GM19463 (cell line): ENCODE measurements at regions not wholly inside any gene's neighbourhood (a gene's known extent, or its start where the extent isn't known, plus 50 kb on each side); places are given as distances from the start of the nearest gene placed in this dataset.
A peak's percentile ranks its signal among the peaks of the same experiment; 100 is the strongest.

Experiments used
- ATAC-seq: cut with Tn5 transposase; IDR thresholded peaks from one replicate; pipeline ENCODE4 v1.9.1; 2021; ENCODE audit warnings: mild to moderate bottlenecking, moderate library complexity; ENCODE audit not compliant: unreplicated experiment

DNA sequence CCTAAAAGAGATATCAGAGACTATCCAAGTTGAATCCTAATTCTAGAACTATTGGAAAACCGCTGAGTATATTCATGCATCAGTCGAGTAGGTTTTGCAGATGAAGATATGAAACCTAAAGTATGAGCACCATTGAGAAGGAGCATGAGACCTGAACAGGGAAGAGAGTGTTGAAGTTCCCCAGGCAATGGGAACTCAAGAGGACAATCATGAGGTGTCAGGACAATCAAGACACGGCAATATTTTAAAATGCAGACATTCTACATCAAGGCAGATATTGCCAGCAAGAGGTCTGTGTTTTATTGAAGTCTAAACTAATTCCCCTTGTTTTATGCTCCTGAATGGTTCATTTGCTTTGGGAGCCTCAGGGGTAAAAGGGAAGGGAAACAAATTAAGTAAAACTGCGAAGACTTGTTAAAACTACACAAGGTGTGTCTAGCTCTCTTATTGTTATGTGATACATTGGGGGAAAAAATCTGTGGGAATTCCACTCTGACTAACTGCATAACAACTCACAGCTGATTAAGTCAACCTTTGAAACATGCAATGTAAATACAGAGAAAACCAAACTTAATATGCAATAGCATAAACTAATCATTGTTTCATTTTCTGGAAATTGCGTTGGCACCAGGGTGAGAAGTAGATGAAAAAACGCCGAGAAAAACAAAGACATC, 347.9 kb upstream of the ADGRL2 start:
- ATAC-seq: no peak

DNA sequence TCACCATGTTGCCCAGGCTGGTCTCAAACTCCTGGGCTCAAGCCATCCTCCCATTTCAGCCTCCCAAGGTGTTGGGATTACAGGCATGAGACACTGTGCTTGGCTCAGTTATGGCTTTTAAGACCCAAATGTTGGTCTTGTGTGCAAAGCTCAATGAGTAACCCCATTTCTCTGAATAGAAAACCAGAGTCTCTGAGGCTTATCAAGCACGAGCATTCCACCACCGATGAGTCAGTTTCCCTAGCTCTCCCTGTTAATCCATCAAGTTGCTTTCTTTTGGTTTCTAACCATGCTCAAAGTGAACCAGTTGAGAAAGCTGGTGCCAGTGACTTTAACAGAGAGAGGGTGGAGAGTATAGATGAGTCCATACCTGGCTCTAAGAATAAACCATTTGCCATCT, 350.9 kb upstream of the ADGRL2 start:
- no peak for ATAC-seq

DNA sequence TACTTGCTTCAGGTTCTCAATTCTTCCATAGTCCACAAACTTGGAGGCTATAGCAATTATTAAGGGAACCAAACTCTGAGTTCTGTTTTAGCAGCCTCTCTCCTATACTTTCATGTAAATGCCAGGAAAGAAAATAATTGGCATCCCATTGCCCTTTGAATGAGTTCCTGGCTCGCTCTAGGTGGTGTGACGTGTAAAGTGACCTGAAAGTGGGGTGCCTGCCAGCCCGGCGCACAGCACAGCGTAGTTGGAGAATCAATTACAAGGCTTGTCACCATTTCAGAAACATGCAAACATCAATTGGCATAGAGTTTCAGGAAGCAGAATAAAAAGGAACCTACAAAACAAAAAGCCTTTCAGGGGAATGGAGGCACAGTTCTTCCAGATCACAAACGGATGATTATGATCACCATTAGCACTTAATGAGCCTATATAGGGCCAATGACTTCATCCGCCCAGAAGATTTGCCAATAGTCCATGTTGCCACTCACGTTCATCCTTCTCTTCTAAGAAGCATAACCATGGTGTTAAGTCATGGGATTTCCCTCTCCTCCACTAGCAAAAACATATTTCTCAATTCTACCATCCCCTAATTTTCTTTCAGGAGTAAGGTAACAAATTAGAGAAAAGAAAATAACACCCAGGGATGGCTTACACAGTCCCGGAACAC, 354.6 kb upstream of the ADGRL2 start:
- ATAC-seq: no peak

DNA sequence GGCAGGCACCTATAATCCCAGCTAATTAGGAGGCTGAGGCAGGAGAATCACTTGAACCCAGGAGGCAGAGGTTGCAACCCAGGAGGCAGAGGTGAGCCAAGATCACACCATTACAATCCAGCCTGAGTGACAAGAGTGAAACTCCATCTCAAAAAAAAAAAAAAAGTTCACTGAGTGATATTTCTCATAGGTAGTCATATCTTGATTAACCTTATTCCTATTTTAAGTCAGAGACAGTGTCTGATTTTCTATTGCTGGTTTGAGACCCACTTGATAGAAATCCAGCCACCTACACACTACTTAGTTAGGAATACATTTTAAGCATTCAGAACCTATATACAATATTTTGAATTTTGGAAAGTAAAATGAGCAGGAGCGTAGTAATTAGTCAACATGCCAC, 357.4 kb upstream of the ADGRL2 start:
- ATAC-seq: no peak

DNA sequence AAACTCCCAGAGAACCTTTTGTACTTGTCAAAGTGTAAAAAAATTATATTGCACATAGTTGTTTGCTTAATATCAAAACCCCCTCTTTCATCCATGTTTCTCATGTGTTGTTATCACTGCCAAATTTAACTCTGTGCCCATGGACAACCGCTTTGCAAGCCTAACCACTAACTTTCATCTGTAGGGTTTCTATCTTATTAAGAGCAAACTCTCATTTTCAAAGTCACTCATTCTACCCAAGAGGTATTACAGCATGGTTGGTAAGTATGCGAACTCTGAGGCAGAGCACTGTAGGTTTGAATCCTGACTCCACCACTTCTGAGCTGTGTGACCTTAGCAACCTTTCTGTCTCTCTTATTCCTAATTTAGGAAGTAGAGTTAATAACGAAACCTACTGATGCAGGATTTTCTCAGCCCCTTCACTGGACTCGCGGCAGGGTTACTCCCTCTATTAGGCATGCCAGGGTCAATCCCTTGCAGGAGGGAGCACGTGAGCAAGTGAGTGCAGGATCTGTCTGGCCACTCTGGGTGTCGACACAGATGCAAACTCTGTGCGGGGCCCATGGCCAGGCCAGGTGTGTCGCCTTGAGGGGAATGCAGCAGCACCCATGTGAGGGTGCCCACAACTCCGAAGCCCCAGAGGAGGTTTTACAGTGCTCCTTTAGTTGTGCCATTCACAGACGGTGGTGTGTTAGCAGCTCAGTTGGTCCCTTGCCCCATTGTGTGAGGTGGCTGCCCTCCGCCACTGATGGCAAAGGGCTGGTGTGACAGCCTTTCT, 361.5 kb upstream of the ADGRL2 start:
- peak; percentile 55 for ATAC-seq

DNA sequence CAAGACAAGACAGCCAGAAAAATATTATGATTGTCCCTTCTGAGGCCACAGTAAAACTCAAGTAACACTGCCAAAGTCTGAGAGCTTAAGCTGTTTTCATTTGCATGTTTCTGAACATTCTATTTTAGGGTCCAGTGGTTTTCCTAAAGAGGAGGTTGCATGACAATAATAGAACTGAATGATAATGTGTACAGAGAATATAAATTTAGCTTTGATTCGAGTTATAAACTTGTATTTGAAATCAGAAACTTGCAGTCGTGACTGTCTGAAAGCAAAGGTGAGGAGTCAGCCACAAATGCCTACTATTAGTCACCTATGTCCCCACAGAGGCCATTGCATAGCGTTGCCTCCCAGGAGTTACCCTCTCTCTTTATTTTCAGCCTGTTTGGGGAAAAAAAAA, 363.1 kb upstream of the ADGRL2 start:
- ATAC-seq: peak; percentile 76

DNA sequence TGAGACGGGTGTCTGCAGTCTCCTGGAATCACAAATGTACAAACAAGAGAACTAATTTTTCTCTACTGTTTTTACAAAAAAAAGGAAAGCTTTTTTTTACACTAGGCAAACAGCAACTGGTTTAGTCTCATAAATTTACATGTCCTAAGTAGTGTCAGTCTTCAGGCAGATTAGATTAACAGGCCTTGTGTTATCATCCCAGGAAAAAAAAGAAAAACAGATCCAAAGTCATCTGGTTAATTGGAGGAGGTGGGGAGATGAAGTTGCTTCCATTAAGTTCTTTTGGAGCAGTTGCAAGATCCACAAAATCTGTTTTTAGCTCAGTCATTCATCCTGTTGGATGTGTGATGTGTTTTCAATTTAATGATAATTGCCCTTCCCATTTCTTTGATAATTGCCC, 363.5 kb upstream of the ADGRL2 start:
- no peak for ATAC-seq

DNA sequence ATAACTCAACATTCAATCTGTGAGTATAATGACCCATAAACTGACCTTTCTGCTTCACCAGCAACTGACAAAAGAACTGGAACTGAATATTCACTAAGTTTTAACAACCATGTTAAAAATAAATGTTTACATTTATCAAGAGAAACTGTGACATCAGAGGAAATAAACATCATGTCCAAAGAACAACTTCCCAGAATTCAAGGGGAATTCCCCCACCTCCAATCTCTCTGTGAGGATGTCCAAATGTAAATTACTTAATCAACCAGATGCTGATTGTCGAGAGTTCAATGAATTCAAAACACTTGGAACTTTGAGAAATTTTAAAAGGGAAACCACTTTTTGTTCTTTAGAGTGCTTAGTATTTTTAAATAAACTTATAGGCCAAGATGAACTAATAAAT, 365.6 kb upstream of the ADGRL2 start:
- ATAC-seq: no peak

DNA sequence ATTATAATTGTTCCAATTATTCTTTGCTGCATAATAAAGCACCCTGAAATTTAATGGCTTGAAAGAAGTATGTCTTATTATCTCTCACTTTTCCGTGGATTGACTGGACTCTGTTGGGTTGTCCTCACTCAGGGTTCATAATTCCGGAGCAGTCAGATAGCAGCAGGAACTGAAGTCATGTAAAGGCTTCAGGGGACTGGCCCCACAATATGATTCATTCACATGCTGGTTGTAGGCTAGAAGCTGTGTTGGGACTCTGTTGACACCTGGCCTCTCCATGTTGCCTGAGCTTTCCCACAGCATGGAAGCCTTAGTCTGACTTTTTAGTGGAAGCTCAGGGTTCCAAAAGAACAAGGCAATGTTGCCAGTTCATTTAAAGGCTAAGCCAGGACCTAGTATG, 367.1 kb upstream of the ADGRL2 start:
- no peak for ATAC-seq

DNA sequence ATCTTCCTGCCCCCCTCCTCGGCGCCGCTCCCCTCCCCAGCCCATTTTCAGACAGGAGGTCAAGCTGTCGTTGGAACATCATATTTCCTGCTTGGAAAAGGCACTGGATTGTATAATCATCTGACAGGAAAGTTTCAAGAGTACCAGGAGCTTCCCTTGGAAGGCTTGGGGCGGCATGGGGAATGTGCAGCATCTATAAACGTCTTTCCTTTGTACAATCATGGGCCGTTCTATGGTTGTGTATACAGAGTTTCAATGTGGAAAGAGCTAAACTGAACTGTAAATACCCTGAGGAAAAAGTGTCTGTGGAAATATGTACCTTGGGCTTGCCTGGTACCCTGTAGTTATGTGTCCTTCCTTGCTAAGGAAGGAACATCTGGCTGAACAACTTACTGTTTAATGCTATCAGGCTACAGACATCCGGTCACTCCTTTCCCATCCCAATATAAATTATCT, 368.1 kb upstream of the ADGRL2 start:
- no peak for ATAC-seq

DNA sequence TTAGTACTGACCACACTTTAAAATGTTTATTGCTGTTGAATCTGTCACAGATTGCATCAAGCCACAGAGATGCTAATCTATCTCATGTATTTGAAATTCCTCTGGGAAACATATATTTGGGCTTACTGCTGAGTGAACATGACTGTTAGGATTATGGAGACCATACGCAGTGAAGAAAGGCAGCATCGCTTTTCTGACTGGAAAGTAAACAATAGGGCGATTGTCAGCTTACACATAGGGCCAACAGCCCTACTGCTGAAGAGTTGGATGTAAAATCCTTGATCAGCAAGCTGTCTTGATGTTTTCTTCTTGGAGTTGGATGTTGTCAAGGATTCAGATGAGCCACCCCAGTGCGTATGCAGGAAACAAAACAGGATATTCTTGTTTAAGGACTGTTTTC, 368.7 kb upstream of the ADGRL2 start:
- no peak for ATAC-seq

DNA sequence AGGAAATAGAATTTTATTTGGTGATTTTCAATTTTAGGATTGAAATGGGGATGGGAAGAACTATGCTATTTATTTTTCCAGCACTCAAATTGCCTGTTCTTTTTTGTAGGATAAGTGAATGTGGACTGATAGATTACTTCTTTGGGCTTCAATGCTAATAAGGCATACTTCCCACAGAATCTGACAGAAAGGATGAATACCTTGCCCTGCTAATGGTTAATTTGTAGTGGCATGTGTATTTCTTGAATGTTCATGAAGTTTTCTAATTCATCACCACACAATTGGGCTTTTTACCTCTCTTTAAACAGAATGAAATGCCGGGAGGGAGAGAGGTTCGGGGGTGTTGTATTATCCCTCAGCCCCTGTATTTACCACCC, 369.1 kb upstream of the ADGRL2 start:
- ATAC-seq: no peak

DNA sequence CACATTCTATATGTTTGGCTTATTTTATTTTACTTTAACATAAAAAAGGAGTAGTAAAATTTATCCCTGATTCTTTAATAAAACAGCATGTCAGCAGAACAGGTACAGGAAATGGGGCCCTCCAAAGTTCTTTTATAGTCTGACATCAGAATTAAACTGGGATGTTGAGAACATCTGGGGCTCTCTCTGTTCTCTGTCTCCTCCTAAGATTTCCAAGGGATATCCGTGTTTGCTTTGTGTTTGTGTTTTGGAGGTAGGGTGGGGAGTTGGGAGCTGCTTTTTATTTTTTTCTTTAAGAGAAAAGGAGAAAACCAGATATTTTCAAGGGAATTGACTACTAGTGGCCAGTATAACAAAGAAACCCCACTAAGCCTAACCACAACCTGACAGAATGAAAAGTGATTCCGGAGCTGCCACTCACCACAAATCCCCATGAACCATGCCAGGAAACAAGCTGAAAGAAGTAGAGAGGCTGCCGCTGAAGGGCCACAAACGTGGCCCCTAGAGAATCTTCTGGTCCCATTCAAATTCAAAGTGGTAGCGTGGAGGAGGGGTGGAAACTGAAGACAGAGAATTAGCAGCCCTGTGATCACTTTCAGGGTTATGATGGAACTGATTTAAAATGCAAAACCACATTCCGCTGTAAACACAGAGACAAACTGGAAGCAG, 369.6 kb upstream of the ADGRL2 start:
- ATAC-seq: peak; percentile 57

DNA sequence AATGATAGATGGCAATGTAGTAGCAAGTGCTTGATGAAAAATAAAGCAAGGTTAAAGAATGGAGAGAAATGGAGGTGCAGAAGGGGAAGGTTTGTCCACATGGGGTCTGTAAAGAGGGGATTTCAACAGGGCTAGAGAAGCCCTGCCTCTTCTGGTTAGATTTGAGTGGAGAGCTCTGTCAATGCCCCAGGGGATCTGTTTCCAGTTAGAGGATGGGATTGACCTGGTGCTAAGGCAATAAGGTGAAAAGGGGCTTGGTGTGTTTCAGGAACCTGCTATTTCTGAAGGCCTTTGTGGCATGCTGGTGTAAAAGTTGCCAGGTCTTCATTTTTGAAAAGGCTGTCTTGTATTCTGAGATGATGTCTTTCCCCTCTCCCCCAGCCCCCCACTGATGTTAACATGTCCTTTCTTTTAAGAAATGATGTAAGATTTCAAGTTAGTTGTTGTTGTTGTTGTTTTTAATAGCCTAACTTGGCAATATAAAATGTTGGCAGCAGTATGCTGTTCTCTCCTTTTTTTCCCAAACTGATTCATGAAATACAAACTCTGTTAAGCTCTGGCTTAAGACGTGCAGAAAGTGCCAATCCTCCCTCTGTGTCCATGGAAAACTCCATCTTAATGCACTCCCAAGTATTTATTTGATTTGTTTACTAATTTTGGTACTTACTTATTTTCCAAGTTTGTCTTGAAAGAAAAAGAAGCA, 370.3 kb upstream of the ADGRL2 start:
- ATAC-seq: no peak

DNA sequence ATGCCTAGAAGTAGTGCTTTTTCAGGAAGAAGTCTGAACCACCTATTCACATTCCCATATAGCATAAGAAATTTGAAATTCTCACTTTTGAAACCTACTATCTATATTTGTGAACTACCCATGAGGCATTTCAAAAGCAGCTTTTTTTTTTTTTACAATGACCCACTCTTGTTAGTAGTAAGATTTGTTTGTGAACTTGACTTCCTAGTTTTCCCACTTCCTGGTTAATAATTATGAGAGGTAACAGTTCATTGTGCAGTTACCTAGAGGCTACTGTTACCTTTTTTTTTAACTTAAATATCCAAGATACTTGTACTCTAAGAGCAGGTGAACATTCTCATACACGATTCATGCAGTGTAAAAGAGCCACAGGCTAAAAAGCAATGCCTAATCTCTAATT, 371.7 kb upstream of the ADGRL2 start:
- ATAC-seq: no peak

DNA sequence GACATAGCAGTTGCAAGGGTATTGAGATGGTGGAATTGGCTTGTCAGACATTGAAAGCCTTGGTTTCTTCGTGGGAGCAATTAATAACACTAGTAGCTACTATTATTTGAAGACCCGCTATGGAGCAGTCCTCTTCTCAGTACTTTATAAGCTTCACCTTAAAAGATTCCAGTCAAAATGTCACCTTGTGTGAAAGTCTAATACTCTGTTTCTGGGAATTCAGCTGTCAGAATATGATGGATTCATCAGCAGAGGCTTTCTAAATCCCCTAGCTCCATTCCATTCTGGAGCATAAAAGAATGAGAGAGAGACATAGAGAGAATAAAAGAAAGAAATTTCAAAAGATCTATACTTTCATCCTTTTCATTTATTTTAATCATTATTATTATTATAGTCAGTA, 375.9 kb upstream of the ADGRL2 start:
- ATAC-seq: no peak

DNA sequence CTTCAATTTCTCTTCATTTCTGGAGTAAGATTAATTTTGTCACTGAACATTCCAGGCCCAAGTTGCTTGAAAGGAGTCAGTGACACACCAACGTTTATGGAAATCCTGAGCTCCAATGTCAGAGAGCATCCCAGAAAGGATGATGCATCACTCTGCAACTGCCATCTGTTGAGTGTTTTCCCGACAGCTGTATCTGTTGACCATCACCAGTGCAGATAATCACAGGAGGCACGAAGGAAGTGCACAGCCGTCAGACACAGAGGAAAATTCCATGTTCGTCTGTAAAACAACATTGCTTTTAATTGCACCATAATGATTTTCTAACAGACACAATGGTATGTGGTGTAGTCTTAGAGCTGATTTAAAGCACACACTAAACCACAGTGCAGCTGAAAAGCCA, 376.7 kb upstream of the ADGRL2 start:
- no peak for ATAC-seq

DNA sequence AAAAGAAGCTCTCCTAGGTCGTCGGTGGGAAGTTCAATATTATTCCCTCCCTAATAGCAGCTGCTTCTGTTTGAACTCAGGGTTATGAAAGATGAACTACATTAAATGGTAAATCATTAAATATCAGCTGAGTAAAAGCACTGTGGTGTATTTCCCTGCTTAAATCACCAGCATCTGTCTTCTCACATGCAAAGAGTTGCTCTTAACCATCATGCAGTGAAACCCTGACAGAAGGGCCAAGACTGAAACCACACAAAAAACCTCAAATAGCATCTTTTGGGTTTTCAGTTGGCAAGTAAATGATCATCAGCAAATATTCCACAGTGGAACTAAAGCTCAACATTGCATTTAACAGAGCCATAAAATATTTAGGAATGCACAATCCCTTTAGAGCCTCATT, 380.0 kb upstream of the ADGRL2 start:
- peak; percentile 99 for ATAC-seq

DNA sequence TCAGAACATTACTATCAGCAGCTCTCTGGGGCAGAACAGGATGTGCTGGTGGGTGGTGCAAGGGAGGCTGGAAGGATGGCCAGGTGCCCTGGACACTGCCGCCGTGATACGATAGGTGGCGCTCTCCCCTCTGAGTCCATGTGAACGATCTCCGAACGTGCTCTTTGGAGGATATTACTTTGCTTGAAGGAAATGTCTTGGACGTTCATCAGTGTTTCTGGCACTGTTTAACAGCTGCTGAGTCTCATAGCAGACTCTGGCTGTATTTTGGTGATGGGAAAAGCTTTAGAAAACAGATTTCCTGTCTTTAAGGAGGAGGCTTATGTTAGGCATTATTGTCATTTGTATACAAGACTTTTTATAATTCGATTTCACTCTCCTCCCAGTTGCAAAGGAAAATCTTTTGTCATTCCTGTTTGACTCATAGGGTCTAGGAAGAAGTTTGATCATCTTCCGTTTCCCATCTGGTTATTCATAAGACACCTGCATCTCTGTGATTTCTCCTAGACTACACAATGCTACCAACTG, 386.2 kb upstream of the ADGRL2 start:
- peak; percentile 98 for ATAC-seq

DNA sequence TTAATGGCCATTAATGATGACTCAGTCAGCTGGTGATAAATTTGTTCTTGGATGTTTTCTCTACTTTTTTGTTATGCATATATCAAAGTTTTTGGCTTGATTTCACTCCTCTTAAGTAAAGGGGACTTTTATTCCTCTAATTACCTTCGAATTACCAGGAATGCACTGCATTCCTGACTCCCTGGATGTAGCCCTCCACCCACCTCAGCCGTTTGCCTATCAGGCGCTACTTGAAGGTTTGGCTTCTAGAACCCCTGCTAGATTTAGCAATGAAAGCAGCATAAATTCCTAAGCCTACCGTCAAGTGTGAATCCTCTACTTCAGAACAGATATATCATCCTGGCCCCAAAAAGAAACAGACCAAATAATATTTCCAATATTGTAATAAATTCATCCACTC, 387.8 kb upstream of the ADGRL2 start:
- ATAC-seq: no peak

DNA sequence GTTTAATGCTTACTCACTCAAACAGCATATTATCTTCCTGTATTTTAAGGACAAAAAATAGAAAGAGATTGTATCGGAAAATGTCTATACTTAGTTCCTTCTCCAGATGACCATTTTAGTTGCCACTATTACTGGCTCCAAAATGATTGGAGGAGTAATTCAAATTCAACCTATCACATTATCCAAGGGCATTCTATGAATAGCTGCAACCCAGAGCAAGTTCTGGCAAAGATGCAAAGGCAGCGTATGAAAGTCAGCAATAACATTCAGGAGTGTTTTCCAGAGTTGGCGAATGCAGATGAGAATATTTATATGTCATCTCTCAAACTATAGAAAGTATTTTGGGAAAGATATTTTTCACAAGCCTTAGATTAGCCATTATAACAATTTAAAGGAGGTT, 389.8 kb upstream of the ADGRL2 start:
- no peak for ATAC-seq
